Non-pigmented ciliary epithelial cell (primary cell): ENCODE measurements at regions not wholly inside any gene's neighbourhood (a gene's known extent, or its start where the extent isn't known, plus 50 kb on each side); places are given as distances from the start of the nearest gene placed in this dataset.

Experiments
- DNase-seq: peaks from one replicate; pipeline ENCODE4 v3.0.0-alpha.2; 2010; ENCODE audit warnings: low read depth

- DNase-seq: no peak
Observed at GRCh38 chr9:82216435-82216834, 227.9 kb downstream of the SPATA31D1 start.

GRCh38 chr9:82223442-82223841 lies 234.9 kb downstream of the SPATA31D1 start:
- DNase-seq: peak; percentile 60

- no peak for DNase-seq
Observed at GRCh38 chr9:82231411-82231810, 242.8 kb downstream of the SPATA31D1 start.

GRCh38 chr9:82234160-82234943 lies 245.8 kb downstream of the SPATA31D1 start:
- no peak for DNase-seq

GRCh38 chr9:82242285-82242963 lies 253.9 kb downstream of the SPATA31D1 start:
- DNase-seq: no peak

GRCh38 chr9:82247318-82247717 lies 258.7 kb downstream of the SPATA31D1 start:
- DNase-seq: no peak

GRCh38 chr9:82252116-82252515 lies 263.5 kb downstream of the SPATA31D1 start:
- DNase-seq: no peak

- no peak for DNase-seq
Observed at GRCh38 chr9:82254646-82255367, 266.2 kb downstream of the SPATA31D1 start.

GRCh38 chr9:82255481-82256176 lies 267.1 kb downstream of the SPATA31D1 start:
- DNase-seq: no peak

GRCh38 chr9:82260691-82261090 lies 272.1 kb downstream of the SPATA31D1 start:
- DNase-seq: no peak

GRCh38 chr9:82263619-82264018 lies 275.0 kb downstream of the SPATA31D1 start:
- no peak for DNase-seq

GRCh38 chr9:82271106-82271561 lies 282.6 kb downstream of the SPATA31D1 start:
- DNase-seq: peak; percentile 73

- no peak for DNase-seq
Observed at GRCh38 chr9:82273121-82273520, 284.5 kb downstream of the SPATA31D1 start.

GRCh38 chr9:82275258-82275927 lies 286.8 kb downstream of the SPATA31D1 start:
- DNase-seq: no peak

GRCh38 chr9:82281066-82281465 lies 292.5 kb downstream of the SPATA31D1 start:
- DNase-seq: no peak

GRCh38 chr9:82284758-82285157 lies 296.2 kb downstream of the SPATA31D1 start:
- no peak for DNase-seq

- DNase-seq: no peak
Observed at GRCh38 chr9:82295181-82295580, 306.6 kb downstream of the SPATA31D1 start.

GRCh38 chr9:82299870-82300269 lies 311.3 kb downstream of the SPATA31D1 start:
- no peak for DNase-seq

- no peak for DNase-seq
Observed at GRCh38 chr9:82302968-82303655, 314.5 kb downstream of the SPATA31D1 start.

- DNase-seq: no peak
Observed at GRCh38 chr9:82308836-82309235, 320.3 kb downstream of the SPATA31D1 start.

GRCh38 chr9:82313697-82314096 lies 325.1 kb downstream of the SPATA31D1 start:
- DNase-seq: no peak
